ENCODE measurements at regions not wholly inside any gene's neighbourhood (a gene's known extent, or its start where the extent isn't known, plus 50 kb on each side); places are given as distances from the start of the nearest gene placed in this dataset.

GRCh38 chr7:80307227-80307856, 172.7 kb downstream of the GNAI1 start:
- Mint-ChIP-seq H3K4me1 (ENCODE audit: unreplicated experiment) (peaks cover 5% of the 10 kb centered on the region), H3K9me3 (ENCODE audit: unreplicated experiment) (no peaks in the 10 kb centered on the region), H3K27ac (ENCODE audit: unreplicated experiment) (no peak overlapping the region), H3K4me3 (ENCODE audit: unreplicated experiment) (no peak overlapping the region), H3K36me3 (ENCODE audit: low read depth, unreplicated experiment) (no peaks in the 10 kb centered on the region), H3K27me3 (ENCODE audit: unreplicated experiment) (no peaks in the 10 kb centered on the region)
- DNase-seq (ENCODE audit: low spot score), result no peak
- no peak for TF ChIP-seq CTCF (IDR thresholded peaks at IDR 0.05; ENCODE audit: unreplicated experiment)

- Mint-ChIP-seq H3K27me3 (ENCODE audit: unreplicated experiment) (no peaks in the 10 kb centered on the region), H3K36me3 (ENCODE audit: low read depth, unreplicated experiment) (no peaks in the 10 kb centered on the region), H3K4me1 (ENCODE audit: unreplicated experiment) (no peaks in the 10 kb centered on the region), H3K4me3 (ENCODE audit: unreplicated experiment) (no peak overlapping the region), H3K27ac (ENCODE audit: unreplicated experiment) (no peak overlapping the region), H3K9me3 (ENCODE audit: unreplicated experiment) (no peaks in the 10 kb centered on the region)
- DNase-seq (ENCODE audit: low spot score), result no peak
- TF ChIP-seq CTCF (IDR thresholded peaks at IDR 0.05; ENCODE audit: unreplicated experiment), result no peak
Observed at GRCh38 chr7:80303315-80303714, 168.7 kb downstream of the GNAI1 start.

- Mint-ChIP-seq H3K4me3 (ENCODE audit: unreplicated experiment) (no peak overlapping the region), H3K27me3 (ENCODE audit: unreplicated experiment) (no peaks in the 10 kb centered on the region), H3K36me3 (ENCODE audit: low read depth, unreplicated experiment) (no peaks in the 10 kb centered on the region), H3K9me3 (ENCODE audit: unreplicated experiment) (no peaks in the 10 kb centered on the region), H3K4me1 (ENCODE audit: unreplicated experiment) (no peaks in the 10 kb centered on the region), H3K27ac (ENCODE audit: unreplicated experiment) (no peak overlapping the region)
- no peak for DNase-seq (ENCODE audit: low spot score)
- TF ChIP-seq CTCF (IDR thresholded peaks at IDR 0.05; ENCODE audit: unreplicated experiment), result no peak
Observed at GRCh38 chr7:80302636-80303035, 168.0 kb downstream of the GNAI1 start.

GRCh38 chr7:80302078-80302477, 167.4 kb downstream of the GNAI1 start:
- TF ChIP-seq CTCF (IDR thresholded peaks at IDR 0.05; ENCODE audit: unreplicated experiment), result no peak
- H3K9me3 Mint-ChIP-seq (ENCODE audit: unreplicated experiment), result no peaks in the 10 kb centered on the region
- H3K27me3 Mint-ChIP-seq (ENCODE audit: unreplicated experiment), result no peaks in the 10 kb centered on the region
- no peak overlapping the region for H3K27ac Mint-ChIP-seq (ENCODE audit: unreplicated experiment)
- no peaks in the 10 kb centered on the region for H3K36me3 Mint-ChIP-seq (ENCODE audit: low read depth, unreplicated experiment)
- H3K4me3 Mint-ChIP-seq (ENCODE audit: unreplicated experiment), result no peak overlapping the region
- DNase-seq (ENCODE audit: low spot score), result no peak
- H3K4me1 Mint-ChIP-seq (ENCODE audit: unreplicated experiment), result no peaks in the 10 kb centered on the region

GRCh38 chr7:80298201-80298600, 163.6 kb downstream of the GNAI1 start:
- Mint-ChIP-seq H3K9me3 (ENCODE audit: unreplicated experiment) (peaks cover 3% of the 10 kb centered on the region), H3K4me3 (ENCODE audit: unreplicated experiment) (no peak overlapping the region), H3K27ac (ENCODE audit: unreplicated experiment) (no peak overlapping the region), H3K27me3 (ENCODE audit: unreplicated experiment) (peaks cover 1% of the 10 kb centered on the region), H3K36me3 (ENCODE audit: low read depth, unreplicated experiment) (no peaks in the 10 kb centered on the region), H3K4me1 (ENCODE audit: unreplicated experiment) (no peaks in the 10 kb centered on the region)
- no peak for TF ChIP-seq CTCF (IDR thresholded peaks at IDR 0.05; ENCODE audit: unreplicated experiment)
- DNase-seq (ENCODE audit: low spot score), result no peak

Data from endothelial cell (in vitro differentiated cells).